ENCODE measurements at regions not wholly inside any gene's neighbourhood (a gene's known extent, or its start where the extent isn't known, plus 50 kb on each side); places are given as distances from the start of the nearest gene placed in this dataset.
"Not testable (repeated sequence)": the region's sequence is repeated elsewhere in the genome, so short reads cannot be mapped to it uniquely, and the experiment has no call there.

DNA sequence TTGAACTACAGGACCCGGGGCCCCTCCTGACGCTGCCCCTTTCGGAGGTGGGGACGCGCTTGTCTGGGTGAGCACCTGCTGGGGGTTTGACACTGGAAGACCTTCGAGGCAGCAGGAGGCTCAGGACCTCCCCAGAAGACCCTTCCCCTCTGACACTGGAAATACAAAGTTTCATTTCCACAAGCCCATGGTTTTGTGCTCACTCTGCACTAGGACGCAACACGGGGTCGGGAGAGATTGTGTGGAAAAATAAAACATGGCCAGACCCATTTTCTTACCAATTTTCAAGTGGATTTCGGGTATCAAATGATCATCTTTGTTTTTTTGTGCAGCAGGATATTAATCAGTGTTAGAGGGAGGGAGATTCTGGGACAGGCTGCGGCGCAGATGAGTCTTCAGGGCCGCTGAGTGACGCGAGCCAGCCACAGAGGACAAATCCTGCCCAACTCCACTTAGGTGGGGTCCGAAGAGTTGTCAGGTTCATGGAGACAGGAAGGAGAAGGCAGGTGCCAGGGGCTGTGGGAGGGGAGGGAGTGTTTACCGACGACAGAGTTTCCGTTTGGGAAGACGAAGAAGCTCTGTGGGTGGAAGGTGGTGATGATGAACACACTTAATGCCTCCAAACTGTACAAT is 160.0 kb upstream of the AFDN start:
- TF ChIP-seq ZNF274 (IDR thresholded peaks at IDR 0.05; ENCODE audit: low read depth, low read length) = no peak

GRCh38 chr6:167667204-167668018 is 159.3 kb upstream of the AFDN start:
- TF ChIP-seq ZNF274 (IDR thresholded peaks at IDR 0.05; ENCODE audit: low read depth, low read length) = no peak
- no peak overlapping the region for H3K4me3 ChIP-seq (ENCODE audit: low read length)

More for the DNA sequence above, 160.0 kb upstream of the AFDN start:
- no peak overlapping the region for H3K4me3 ChIP-seq (ENCODE audit: low read length)

- no peak for TF ChIP-seq ZNF274 (IDR thresholded peaks at IDR 0.05; ENCODE audit: low read depth, low read length)
These were observed 158.5 kb upstream of the AFDN start for GRCh38 chr6:167668019-167668753.

GRCh38 chr6:167668754-167669552 is 157.8 kb upstream of the AFDN start:
- H3K4me3 ChIP-seq (ENCODE audit: low read length) = no peak overlapping the region
- no peak for TF ChIP-seq ZNF274 (IDR thresholded peaks at IDR 0.05; ENCODE audit: low read depth, low read length)

More at GRCh38 chr6:167668019-167668753, 158.5 kb upstream of the AFDN start:
- no peak overlapping the region for H3K4me3 ChIP-seq (ENCODE audit: low read length)

GRCh38 chr6:167669553-167669849 is 157.2 kb upstream of the AFDN start:
- TF ChIP-seq ZNF274 (IDR thresholded peaks at IDR 0.05; ENCODE audit: low read depth, low read length) = no peak
- no peak overlapping the region for H3K4me3 ChIP-seq (ENCODE audit: low read length)

- no peak overlapping the region for H3K4me3 ChIP-seq (ENCODE audit: low read length)
- TF ChIP-seq ZNF274 (IDR thresholded peaks at IDR 0.05; ENCODE audit: low read depth, low read length) = no peak
These were observed 156.6 kb upstream of the AFDN start for GRCh38 chr6:167669870-167670802.

DNA sequence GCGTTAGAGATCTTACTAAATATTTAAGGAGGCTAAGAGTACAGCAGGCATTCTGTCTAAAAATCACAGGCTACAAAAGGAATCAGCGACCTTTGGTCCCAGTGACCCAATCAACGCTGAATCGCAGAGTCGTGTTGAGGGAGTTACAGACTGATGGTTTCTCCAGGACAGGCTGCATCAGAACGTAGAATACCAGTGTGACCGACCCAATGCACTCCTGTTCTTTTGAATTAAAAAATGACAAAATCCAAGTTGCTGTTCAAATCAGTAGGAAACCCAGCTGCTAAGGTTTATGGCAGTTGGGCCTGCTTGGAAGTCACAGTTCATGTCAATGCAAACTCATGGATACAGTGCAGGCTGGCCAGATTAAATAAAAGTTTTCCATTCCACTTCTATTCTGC is 155.8 kb upstream of the AFDN start:
- no peak for TF ChIP-seq ZNF274 (IDR thresholded peaks at IDR 0.05; ENCODE audit: low read depth, low read length)
- H3K4me3 ChIP-seq (ENCODE audit: low read length) = no peak overlapping the region

DNA sequence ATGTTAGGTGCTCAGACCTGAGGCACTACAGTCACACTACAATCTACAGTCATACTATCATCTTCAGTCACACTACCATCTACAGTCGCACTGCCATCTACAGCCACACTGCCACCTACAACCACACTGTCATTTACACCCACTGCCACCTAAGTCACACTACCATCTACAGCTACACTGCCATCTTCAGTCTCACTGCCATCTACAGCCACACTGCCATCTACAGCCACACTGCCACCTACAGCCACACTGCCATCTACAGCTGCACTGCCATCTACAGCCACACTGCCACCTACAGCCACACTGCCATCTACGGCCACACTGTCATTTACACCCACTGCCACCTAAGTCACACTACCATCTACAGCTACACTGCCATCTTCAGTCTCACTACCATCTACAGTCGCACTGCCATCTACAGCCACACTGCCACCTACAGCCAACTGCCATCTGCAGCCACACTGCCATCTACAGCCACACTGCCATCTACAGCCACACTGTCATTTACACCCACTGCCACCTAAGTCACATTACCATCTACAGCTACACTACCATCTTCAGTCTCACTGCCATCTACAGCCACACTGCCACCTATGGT is 155.2 kb upstream of the AFDN start:
- H3K4me3 ChIP-seq (ENCODE audit: low read length) = not testable (repeated sequence)

DNA sequence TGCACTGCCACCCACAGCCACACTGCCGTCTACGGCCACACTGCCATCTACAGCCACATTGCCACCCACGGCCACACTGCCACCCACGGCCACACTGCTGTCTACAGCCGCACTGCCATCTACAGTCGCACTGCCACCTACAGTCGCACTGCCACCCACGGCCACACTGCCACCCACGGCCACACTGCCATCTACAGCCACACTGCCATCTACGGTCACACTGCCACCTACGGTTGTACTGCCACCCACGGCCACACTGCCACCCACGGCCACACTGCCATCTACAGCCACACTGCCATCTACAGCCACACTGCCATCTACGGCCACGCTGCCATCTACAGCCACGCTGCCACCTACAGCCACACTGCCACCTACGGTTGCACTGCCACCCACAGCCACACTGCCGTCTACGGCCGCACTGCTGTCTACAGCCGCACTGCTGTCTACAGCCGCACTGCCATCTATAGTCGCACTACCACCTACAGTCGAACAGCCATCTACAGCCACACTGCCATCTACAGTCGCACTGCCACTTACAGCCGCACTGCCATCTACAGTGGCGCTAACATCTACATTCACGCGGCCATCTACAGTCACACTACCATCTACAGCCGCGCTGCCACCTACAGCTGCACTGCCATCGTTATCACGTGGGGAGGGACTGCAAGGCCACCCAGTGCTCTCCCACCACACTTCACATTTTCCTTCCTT is 154.6 kb upstream of the AFDN start:
- no peak for TF ChIP-seq ZNF274 (IDR thresholded peaks at IDR 0.05; ENCODE audit: low read depth, low read length)

GRCh38 chr6:167672738-167673137 is 154.0 kb upstream of the AFDN start:
- no peak overlapping the region for H3K4me3 ChIP-seq (ENCODE audit: low read length)

More for the DNA sequence above, 154.6 kb upstream of the AFDN start:
- no peak overlapping the region for H3K4me3 ChIP-seq (ENCODE audit: low read length)

DNA sequence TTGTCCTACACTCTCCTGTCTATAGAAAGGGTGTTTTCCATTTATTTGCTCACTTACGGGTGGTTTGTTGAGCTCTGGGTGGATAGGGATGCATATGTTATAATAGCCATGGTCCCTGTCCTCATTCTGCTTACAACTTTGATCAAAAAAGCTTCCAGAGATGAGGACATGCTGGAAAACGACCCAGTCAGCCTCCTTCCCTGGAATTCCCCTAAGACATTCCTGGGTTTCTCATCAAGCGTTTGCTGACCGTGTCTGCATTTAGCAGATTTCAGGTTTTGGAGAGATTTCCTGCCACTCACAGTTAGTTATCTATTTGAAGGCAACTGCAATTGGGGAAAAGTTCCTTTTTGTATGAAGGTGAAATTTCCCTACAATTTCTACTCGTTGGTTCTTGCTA is 152.8 kb upstream of the AFDN start:
- TF ChIP-seq ZNF274 (IDR thresholded peaks at IDR 0.05; ENCODE audit: low read depth, low read length) = no peak
- no peak overlapping the region for H3K4me3 ChIP-seq (ENCODE audit: low read length)

More at GRCh38 chr6:167672738-167673137, 154.0 kb upstream of the AFDN start:
- no peak for TF ChIP-seq ZNF274 (IDR thresholded peaks at IDR 0.05; ENCODE audit: low read depth, low read length)

GRCh38 chr6:167674486-167674885 is 152.2 kb upstream of the AFDN start:
- TF ChIP-seq ZNF274 (IDR thresholded peaks at IDR 0.05; ENCODE audit: low read depth, low read length) = no peak
- no peak overlapping the region for H3K4me3 ChIP-seq (ENCODE audit: low read length)

Data from GM08714 (cell line).